Left kidney (tissue), 1 donor: ENCODE measurements at regions not wholly inside any gene's neighbourhood (a gene's known extent, or its start where the extent isn't known, plus 50 kb on each side); places are given as distances from the start of the nearest gene placed in this dataset.

ENCODE experiments used
- DNase-seq: peaks from one replicate; pipeline ENCODE4 v3.0.0-alpha.2; 2013

GRCh38 chr6:2462831-2463230 lies 217.4 kb upstream of the GMDS start:
- DNase-seq, result no peak

DNA sequence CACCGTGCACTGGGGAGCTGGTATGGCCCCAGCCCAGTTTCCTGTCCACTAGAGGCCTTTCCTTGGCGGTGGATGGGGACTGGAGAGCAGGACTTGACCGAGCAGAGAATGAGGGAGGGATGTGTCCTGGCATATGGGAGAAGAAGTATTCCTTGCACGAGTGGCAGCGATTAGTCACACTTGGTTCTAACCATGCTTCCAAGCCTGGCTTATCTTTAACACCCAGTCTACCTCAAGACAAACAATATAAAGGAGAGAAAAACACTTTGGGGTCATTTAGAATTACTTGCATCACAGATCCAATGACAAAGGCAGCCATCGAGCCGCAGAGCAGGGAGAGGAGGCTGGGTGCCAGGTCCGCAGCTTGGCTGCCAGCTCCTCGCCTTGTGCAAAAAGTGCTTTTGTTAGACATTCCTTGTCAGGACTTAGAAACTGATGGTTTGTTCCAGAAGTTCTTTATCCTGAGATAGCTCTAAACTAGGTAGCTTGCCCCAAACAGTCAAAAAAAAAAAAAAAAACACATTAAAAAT lies 214.9 kb upstream of the GMDS start:
- DNase-seq, result no peak

DNA sequence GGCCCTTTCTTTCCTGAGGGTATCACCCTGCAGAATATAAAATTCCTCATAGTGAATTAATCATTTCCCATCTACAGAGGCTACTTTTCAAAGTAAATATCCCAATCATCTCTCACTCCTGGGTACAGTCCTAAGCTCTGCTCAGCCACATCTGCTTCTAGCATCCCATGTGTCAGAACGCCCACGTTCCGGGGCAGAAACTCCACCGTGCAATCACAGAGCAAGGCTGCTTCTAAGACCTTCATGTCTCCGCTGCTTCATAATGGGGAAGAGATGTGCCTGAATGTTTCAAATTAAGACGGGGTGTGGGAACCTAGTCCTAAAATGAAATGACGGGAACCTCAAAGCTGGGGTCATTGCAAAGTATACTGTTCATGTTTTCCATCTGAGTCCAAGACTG lies 208.8 kb upstream of the GMDS start:
- DNase-seq, result no peak

DNA sequence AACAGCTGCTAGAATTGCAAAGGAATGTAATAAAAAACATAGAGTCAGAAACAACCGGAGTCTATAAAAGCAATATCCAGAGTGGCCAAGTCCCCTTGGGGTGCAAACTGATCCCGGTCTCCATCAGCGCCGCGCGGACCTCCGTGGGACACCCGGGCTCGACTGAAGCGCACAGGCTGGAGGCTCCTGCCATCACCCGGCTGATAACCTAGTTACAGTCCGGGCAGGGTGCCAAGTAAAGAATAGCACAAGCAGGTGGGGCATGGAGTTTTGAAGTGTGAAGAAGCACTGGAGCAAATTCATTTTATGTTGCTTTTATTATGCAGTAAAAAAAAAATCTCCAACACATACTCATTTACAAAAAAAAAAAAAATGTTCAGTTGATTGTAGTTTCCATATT lies 205.1 kb upstream of the GMDS start:
- DNase-seq, result no peak

- no peak for DNase-seq
Observed at GRCh38 chr6:2449572-2449940, 204.2 kb upstream of the GMDS start.

DNA sequence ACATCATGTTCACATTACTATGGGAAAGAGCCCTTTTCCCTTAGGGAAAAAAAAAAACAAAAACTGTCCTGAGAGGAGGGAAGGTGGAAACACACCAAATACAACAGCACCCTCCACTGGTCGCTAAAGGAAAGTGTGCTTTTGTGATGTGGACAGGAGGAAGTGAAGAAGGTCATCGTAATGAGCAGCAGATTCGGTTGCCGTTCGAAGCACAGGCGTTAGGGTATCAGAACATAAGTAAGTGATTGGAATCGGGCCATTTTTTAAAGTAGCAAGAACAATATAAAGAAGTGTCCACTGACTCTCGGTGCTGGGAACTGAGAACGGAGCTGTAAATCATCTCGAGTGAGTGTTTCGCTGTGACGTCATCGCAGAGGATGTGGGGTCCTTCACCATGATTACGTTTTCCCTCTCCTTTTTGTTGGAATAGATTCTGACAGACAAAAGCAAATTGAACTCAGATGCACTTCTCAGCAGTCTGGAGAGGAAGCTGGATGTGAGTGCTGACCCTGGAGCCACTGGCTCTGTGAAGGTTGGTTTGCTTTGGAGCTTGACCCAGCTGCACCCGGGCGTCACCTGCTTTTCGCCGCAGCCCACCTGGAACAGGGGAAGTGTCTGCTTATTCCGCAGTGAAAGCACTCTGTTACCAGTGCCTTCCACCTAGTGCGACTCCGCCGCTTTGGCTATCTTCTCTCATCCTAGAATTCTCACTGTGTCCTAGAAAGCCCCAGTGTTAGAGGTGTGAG lies 203.6 kb upstream of the GMDS start:
- peak; percentile 82 for DNase-seq

- no peak for DNase-seq
Observed at GRCh38 chr6:2447931-2448330, 202.5 kb upstream of the GMDS start.

- no peak for DNase-seq
Observed at GRCh38 chr6:2447318-2447920, 202.0 kb upstream of the GMDS start.

GRCh38 chr6:2441601-2442475 lies 196.4 kb upstream of the GMDS start:
- no peak for DNase-seq

DNA sequence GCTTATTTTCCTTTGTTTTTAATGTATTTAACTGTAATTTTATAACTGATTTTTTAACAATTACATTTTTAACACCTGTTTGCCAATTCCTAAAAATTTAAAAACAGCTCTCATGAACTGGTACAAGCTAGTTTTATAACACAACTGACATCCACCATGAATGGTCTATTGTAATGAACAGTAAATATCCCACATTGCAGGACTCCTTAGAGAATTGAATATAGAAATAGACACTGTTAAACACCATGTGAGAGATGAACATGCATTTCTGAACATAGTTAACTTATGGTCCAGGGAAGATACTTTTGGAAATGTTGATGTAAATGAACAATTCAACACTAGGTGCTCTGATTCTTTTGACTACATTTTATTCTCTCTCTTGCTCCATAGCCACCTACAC lies 195.1 kb upstream of the GMDS start:
- DNase-seq, result no peak

DNA sequence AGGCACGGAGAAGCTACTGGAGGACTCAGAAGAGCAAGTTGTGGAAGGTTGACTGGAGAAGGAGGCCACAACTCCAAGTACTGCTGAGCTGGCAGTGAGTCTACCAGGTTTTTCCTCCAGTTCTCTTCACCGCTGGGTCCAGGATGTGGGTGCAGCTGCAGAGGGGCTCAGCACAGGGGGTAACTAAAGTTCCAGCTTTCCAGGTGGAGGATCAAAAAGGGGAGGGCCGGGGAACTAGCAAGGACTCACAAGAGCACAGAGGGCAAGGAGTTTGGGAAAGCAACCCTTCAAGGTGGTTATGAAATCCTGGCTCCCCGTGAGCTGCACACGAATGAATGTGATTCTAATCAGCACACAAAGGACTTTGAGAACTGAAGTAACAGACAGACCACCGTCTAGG lies 194.2 kb upstream of the GMDS start:
- DNase-seq, result no peak

- no peak for DNase-seq
Observed at GRCh38 chr6:2439082-2439481, 193.7 kb upstream of the GMDS start.

DNA sequence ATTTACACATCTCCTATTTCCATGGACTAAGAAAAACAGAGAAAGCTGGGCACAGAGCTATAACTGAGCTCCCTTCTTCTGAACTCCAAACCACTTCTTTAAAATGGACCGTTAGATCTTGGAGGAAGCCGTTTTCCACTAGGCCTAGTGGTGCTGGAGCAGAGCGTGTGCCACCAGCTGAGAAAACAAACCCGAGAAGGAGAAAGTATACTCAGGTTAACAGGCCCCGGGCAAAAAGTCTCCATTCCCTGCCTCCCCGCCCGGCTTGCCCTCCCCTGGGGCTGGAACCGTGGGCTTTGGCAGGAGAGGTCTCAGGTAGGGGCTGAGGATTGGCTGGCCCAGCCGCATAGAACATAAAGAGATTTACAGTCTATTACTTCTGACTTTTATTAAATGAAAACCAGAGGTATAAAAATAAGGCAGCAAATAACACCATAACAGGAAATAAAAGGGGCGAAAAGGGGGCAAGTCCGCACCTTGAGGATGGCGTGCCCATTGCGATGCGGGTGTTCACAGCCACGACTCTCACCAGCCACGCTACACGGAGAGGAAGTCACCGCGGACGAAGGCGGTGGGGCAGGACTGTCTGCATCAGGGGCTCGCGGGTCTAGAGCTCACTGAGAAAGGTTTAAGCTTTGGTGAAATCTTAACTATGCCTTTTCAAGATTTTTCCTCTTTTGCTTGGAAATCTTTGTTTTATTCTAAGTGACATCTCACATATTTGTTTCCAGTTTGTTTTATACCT lies 191.2 kb upstream of the GMDS start:
- no peak for DNase-seq

DNA sequence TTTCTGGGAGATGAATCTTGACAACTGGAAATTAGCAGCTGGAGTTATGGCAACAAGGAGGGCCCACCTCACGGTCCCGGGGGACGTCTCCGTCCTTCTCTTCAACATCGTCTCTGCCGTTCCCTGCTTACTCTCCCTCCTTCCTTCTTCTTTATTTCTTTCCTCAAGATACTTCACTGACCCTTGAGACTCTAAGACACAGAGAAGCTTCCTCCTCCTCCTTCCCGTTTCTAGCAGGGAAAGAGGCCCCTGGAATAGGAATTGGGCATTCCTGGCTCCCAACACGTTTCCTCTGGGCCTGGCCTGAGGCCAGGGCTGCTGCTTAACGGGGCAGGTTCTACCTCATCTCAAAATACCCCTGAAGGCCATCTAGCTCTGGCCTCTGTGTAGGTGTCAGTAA lies 189.9 kb upstream of the GMDS start:
- no peak for DNase-seq

DNA sequence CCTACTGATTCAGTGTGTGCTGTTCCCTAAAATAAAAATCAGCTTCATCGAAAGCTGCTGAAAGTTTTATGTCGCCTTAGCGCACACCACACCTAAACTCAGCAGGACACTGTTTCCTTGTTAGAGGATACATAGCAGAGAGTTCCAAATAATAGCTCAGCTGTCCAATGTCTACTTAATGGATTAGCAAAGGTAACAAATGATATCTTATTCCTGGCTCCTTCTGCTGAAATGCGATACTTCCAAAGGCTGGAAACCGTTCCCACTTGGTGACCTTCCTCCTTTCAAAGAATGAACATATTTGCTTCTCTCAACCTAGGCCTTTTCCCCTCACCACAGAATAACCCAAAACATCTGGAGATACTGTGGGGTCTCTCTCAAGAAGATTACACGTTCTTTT lies 189.5 kb upstream of the GMDS start:
- no peak for DNase-seq

DNA sequence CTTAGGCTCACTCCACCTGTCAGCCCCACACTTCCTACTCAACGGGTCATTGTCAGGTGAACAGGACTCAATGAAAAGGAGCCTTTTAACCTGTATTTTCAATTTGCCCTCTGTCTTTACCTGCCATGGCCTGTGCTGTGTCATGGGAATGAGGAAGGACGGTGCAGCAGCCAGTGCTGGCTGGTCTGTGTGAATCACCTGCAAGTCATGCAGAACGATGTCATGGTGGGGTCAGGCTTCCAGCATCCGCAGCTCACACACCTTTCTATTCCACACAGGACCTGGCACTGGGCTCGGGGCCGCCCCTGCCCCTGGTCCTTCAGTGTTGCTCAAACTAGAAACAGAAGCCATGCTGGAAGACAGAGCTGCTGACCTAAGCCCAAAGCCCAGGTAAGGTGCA lies 188.7 kb upstream of the GMDS start:
- no peak for DNase-seq

- no peak for DNase-seq
Observed at GRCh38 chr6:2433711-2434110, 188.3 kb upstream of the GMDS start.

DNA sequence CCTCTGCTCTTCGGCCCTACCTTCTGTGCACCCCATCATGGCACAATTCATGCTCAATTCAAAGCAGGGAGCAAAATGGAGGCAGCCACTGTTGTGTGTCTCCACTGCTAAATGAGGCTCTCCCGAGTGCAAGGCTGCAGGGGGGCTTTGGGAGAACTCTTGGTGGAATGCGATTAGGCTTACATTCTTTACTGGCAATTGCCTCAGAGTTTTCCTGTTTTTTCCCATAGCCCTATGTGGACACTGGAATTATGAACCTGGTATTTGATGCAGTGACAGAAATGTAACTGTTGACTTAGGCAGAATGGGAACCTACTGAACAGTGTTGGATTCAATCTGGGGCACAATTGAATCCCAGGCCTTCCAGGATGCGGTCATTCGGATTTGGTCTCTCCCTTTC lies 187.9 kb upstream of the GMDS start:
- no peak for DNase-seq

- DNase-seq, result no peak
Observed at GRCh38 chr6:2432292-2432691, 186.9 kb upstream of the GMDS start.

- DNase-seq, result no peak
Observed at GRCh38 chr6:2430612-2431011, 185.2 kb upstream of the GMDS start.

GRCh38 chr6:2429460-2429859 lies 184.1 kb upstream of the GMDS start:
- DNase-seq, result no peak

DNA sequence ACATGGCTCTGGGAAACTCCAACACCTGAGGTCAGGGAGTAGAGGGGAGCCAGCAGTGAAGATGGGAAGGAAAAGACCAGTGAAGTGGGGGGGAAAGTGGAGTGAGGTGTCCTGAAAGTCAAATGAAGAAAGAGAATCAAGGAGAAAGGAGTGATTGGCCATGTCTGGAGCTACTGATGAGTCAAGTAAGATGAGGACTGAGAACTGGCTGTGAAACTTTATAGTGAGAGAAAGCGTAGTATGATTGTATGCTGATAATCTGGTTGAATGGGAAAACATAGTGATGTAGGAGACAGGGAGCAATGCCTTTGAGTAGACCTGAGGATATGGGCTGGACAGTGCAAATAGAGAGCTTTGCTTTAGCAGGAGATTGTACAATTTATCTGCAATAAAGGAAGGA lies 183.6 kb upstream of the GMDS start:
- no peak for DNase-seq
